PC-9 (cell line): ENCODE measurements at regions not wholly inside any gene's neighbourhood (a gene's known extent, or its start where the extent isn't known, plus 50 kb on each side); places are given as distances from the start of the nearest gene placed in this dataset.

ENCODE experiments used
- BruUV-seq: library from RNA; stranded (reverse); fragments of 400-500 nt; replicated peaks from 2 replicates; lab custom pipeline; 2021; lab: Mats Ljungman, UMichigan
- CTCF ChIA-PET: fragments of 300-600 bp; sonication (Branson Sonifier 250); formaldehyde crosslinking; loops from one replicate; lab custom pipeline; 2022; ENCODE audit warnings: antibody characterized with exemption; lab: Charles Lee
- POLR2A ChIA-PET: fragments of 300-600 bp; sonication (Branson Sonifier 250); formaldehyde crosslinking; loops from one replicate; lab custom pipeline; 2022; ENCODE audit warnings: antibody characterized with exemption; ENCODE audit not compliant: unreplicated experiment; lab: Charles Lee
- DNase-seq, 2 experiments: peaks; one replicate each; pipeline versions ENCODE4 v3.0.0 to v3.0.0-alpha.2; 2015 to 2022; ENCODE audit warnings: mixed read lengths in 1 of 2
- H2AFZ ChIP-seq: fragments of 200-600 bp; sonication (generic); 2 replicates; pipeline ENCODE4 v1.8.1; 2017; ENCODE audit warnings: antibody characterized with exemption
- H3F3A ChIP-seq: fragments of 200-600 bp; sonication (generic); 2 replicates; pipeline ENCODE4 v1.8.1; 2017; ENCODE audit warnings: antibody characterized with exemption, mild to moderate bottlenecking, low read depth; ENCODE audit not compliant: insufficient read depth
- H3K27ac ChIP-seq: fragments of 200-600 bp; sonication (generic); 2 replicates; pipeline ENCODE4 v1.6.1; 2016; ENCODE audit warnings: mixed run types
- H3K27me3 ChIP-seq: fragments of 200-600 bp; sonication (generic); 2 replicates; pipeline ENCODE4 v1.6.1; 2016; ENCODE audit warnings: low read depth, mixed run types; ENCODE audit not compliant: insufficient read depth
- H3K36me3 ChIP-seq: fragments of 200-600 bp; sonication (generic); 2 replicates; pipeline ENCODE4 v1.6.1; 2016; ENCODE audit warnings: low read depth, mixed run types
- H3K4me1 ChIP-seq: fragments of 200-600 bp; sonication (generic); replicated peaks from 2 replicates; pipeline ENCODE4 v1.6.1; 2016; ENCODE audit warnings: mixed run types; ENCODE audit not compliant: insufficient read depth
- H3K4me2 ChIP-seq: fragments of 200-600 bp; sonication (generic); 2 replicates; pipeline ENCODE4 v1.6.1; 2017; ENCODE audit warnings: mixed run types
- H3K4me3 ChIP-seq: fragments of 200-600 bp; sonication (generic); 2 replicates; pipeline ENCODE4 v1.6.1; 2016; ENCODE audit warnings: mixed run types
- H3K79me2 ChIP-seq: fragments of 200-600 bp; sonication (generic); 2 replicates; pipeline ENCODE4 v1.6.1; 2017; ENCODE audit warnings: low read depth, mixed run types
- H3K9me2 ChIP-seq: fragments of 200-600 bp; sonication (generic); 2 replicates; pipeline ENCODE4 v1.8.1; 2017; ENCODE audit warnings: mild to moderate bottlenecking; ENCODE audit not compliant: insufficient read depth
- H3K9me3 ChIP-seq: fragments of 200-600 bp; sonication (generic); 2 replicates; pipeline ENCODE4 v1.8.1; 2016; ENCODE audit warnings: low read depth; ENCODE audit not compliant: insufficient read depth
- H4K20me1 ChIP-seq: fragments of 200-600 bp; sonication (generic); 2 replicates; pipeline ENCODE4 v1.8.1; 2017; ENCODE audit not compliant: insufficient read depth
- CTCF ChIP-seq: fragments of 200-600 bp; sonication (generic); conservative IDR thresholded peaks from 2 replicates; pipeline ENCODE4 v1.6.1; 2017; ENCODE audit warnings: mixed run types, antibody characterized with exemption, mild to moderate bottlenecking, moderate library complexity
- EZH2 ChIP-seq: fragments of 200-600 bp; sonication (generic); IDR thresholded peaks from 2 replicates; pipeline ENCODE4 v1.8.0; 2017; ENCODE audit warnings: antibody characterized with exemption, low read depth
- intact Hi-C: fragments of 100-400 bp; cut with micrococcal nuclease; formaldehyde crosslinking; loops from one replicate; pipeline ENCODE4 v1.10.0; 2022; ENCODE audit not compliant: unreplicated experiment

- Histone ChIP-seq H4K20me1 (no peaks in the 10 kb centered on the region), H3K36me3 (no peaks in the 10 kb centered on the region), H3F3A (no peaks in the 10 kb centered on the region), H3K79me2 (no peaks in the 10 kb centered on the region), H3K4me2 (no peak overlapping the region), H3K27me3 (peaks cover 15% of the 10 kb centered on the region; the same call in 1 of the 2 replicates), H3K27ac (no peak overlapping the region), H3K4me3 (no peak overlapping the region), H3K9me3 (no peaks in the 10 kb centered on the region), H3K4me1 (no peaks in the 10 kb centered on the region), H2AFZ (no peak overlapping the region), H3K9me2 (no peaks in the 10 kb centered on the region)
- CTCF ChIA-PET, result no interaction called here
- BruUV-seq, result no TSS peak
- no peak for DNase-seq
- POLR2A ChIA-PET, result interaction anchor here (0.7 kb wide), 1 partner anchor 739 kb away, joined by 3 read pairs; no protein-coding TSS in a partner anchor
- intact Hi-C loops, result no loop called here
- TF ChIP-seq EZH2, result no peak
- no peak for TF ChIP-seq CTCF
Observed at GRCh38 chrX:110435196-110435595, 76.5 kb downstream of the RTL9 start.

GRCh38 chrX:110436523-110436922 is 77.9 kb downstream of the RTL9 start:
- Histone ChIP-seq H3K27ac (no peak overlapping the region), H3K27me3 (peaks cover 24% of the 10 kb centered on the region; the same call in 1 of the 2 replicates), H3K9me2 (no peaks in the 10 kb centered on the region), H3K4me1 (no peaks in the 10 kb centered on the region), H3K4me2 (no peak overlapping the region), H2AFZ (no peak overlapping the region), H3K36me3 (no peaks in the 10 kb centered on the region), H3F3A (no peaks in the 10 kb centered on the region), H3K79me2 (no peaks in the 10 kb centered on the region), H3K9me3 (no peaks in the 10 kb centered on the region), H4K20me1 (no peaks in the 10 kb centered on the region), H3K4me3 (no peak overlapping the region)
- BruUV-seq, result no TSS peak
- no peak for DNase-seq
- ChIA-PET CTCF (interaction anchor here (0.5 kb wide), 1 partner anchor 11 kb away, joined by 4 read pairs; no protein-coding TSS in a partner anchor), POLR2A (no interaction called here)
- TF ChIP-seq EZH2, result no peak
- TF ChIP-seq CTCF, result no peak
- intact Hi-C loops, result no loop called here

- no peaks in the 10 kb centered on the region for H4K20me1 ChIP-seq
- ChIA-PET CTCF (no interaction called here), POLR2A (no interaction called here)
- H3F3A ChIP-seq, result no peaks in the 10 kb centered on the region
- H3K9me3 ChIP-seq, result no peaks in the 10 kb centered on the region
- no peaks in the 10 kb centered on the region for H3K36me3 ChIP-seq
- no peak overlapping the region for H2AFZ ChIP-seq
- H3K27me3 ChIP-seq, result 0 out of 2 replicates have a peak, but pooled peaks cover 14% of the 10 kb centered on the region
- H3K79me2 ChIP-seq, result no peaks in the 10 kb centered on the region
- no TSS peak for BruUV-seq
- TF ChIP-seq CTCF, result no peak
- TF ChIP-seq EZH2, result no peak
- no peak for DNase-seq
- H3K4me1 ChIP-seq, result no peaks in the 10 kb centered on the region
- H3K27ac ChIP-seq, result no peak overlapping the region
- intact Hi-C loops, result no loop called here
- no peaks in the 10 kb centered on the region for H3K9me2 ChIP-seq
- no peak overlapping the region for H3K4me2 ChIP-seq
- no peak overlapping the region for H3K4me3 ChIP-seq
Observed at GRCh38 chrX:110437686-110438085, 79.0 kb downstream of the RTL9 start.
